GM12873 (cell line): ENCODE measurements at regions not wholly inside any gene's neighbourhood (a gene's known extent, or its start where the extent isn't known, plus 50 kb on each side); places are given as distances from the start of the nearest gene placed in this dataset.

Experiments
- CTCF ChIP-seq: IDR thresholded peaks from 2 replicates; pipeline ENCODE4 v1.5.1; 2012; ENCODE audit warnings: low read depth, mild to moderate bottlenecking, moderate library complexity, low read length, control low read depth; ENCODE audit not compliant: insufficient read depth; ENCODE audit errors: missing control alignments

- TF ChIP-seq CTCF: no peak
Observed at GRCh38 chr15:37791693-37792092, 142.7 kb upstream of the TMCO5A start.

GRCh38 chr15:37792351-37792750, 142.1 kb upstream of the TMCO5A start:
- TF ChIP-seq CTCF: no peak

GRCh38 chr15:37793851-37794250, 140.6 kb upstream of the TMCO5A start:
- no peak for TF ChIP-seq CTCF

GRCh38 chr15:37794947-37795346, 139.5 kb upstream of the TMCO5A start:
- no peak for TF ChIP-seq CTCF

- TF ChIP-seq CTCF: no peak
Observed at GRCh38 chr15:37801529-37801928, 132.9 kb upstream of the TMCO5A start.

- no peak for TF ChIP-seq CTCF
Observed at GRCh38 chr15:37806808-37807207, 127.6 kb upstream of the TMCO5A start.

- no peak for TF ChIP-seq CTCF
Observed at GRCh38 chr15:37810381-37810780, 124.1 kb upstream of the TMCO5A start.
